CD8-positive, alpha-beta memory T cell (primary cell): ENCODE measurements at regions not wholly inside any gene's neighbourhood (a gene's known extent, or its start where the extent isn't known, plus 50 kb on each side); places are given as distances from the start of the nearest gene placed in this dataset.

Experiments
- CTCF ChIA-PET: fragments of 350-600 bp; sonication (Branson Sonifier 250); formaldehyde crosslinking; loops from one replicate; lab custom pipeline; 2021; ENCODE audit warnings: antibody characterized with exemption; lab: Charles Lee
- POLR2A ChIA-PET: fragments of 350-600 bp; sonication (Branson Sonifier 250); formaldehyde crosslinking; loops from one replicate; lab custom pipeline; 2021; ENCODE audit warnings: antibody characterized with exemption; lab: Charles Lee
- DNase-seq, 5 donors: peaks; one replicate each; pipeline versions ENCODE4 v3.0.0 to v3.0.0-alpha.2; 2020 to 2022; ENCODE audit warnings: mixed read lengths in 1 of 5
- H3K27ac ChIP-seq: one replicate; pipeline ENCODE4 v1.7.0; 2013; ENCODE audit warnings: low read depth, mild to moderate bottlenecking, low read length, moderate library complexity
- H3K27me3 ChIP-seq: 2 replicates; pipeline ENCODE4 v1.7.0; 2013; ENCODE audit warnings: low read length, mild to moderate bottlenecking; ENCODE audit not compliant: insufficient read depth, poor library complexity, severe bottlenecking
- H3K36me3 ChIP-seq: 2 replicates; pipeline ENCODE4 v1.7.0; 2013; ENCODE audit warnings: mild to moderate bottlenecking, low read length, moderate library complexity; ENCODE audit not compliant: insufficient read depth
- H3K4me1 ChIP-seq: 2 replicates; pipeline ENCODE4 v1.7.0; 2013; ENCODE audit warnings: mild to moderate bottlenecking, low read length, moderate library complexity; ENCODE audit not compliant: insufficient read depth
- H3K4me3 ChIP-seq: 2 replicates; pipeline ENCODE4 v1.7.0; 2013; ENCODE audit warnings: mild to moderate bottlenecking, low read length
- H3K9me3 ChIP-seq: 2 replicates; pipeline ENCODE4 v1.7.0; 2013; ENCODE audit warnings: mild to moderate bottlenecking, low read length
- H3K27ac Mint-ChIP-seq, 8 donors: one replicate each; pipeline ENCODE4 v1.8.0; 2020 to 2021; ENCODE audit warnings: mixed read lengths in 8 of 8, mild to moderate bottlenecking in 6 of 8, inconsistent platforms in 3 of 8, moderate library complexity in 3 of 8
- H3K27me3 Mint-ChIP-seq, 2 donors: one replicate each; pipeline ENCODE4 v1.8.0; 2020 to 2021; ENCODE audit warnings: mixed read lengths in 2 of 2, mild to moderate bottlenecking in 1 of 2, moderate library complexity in 1 of 2
- H3K36me3 Mint-ChIP-seq, 3 donors: one replicate each; pipeline ENCODE4 v1.8.0; 2020 to 2021; ENCODE audit warnings: mixed read lengths in 3 of 3, inconsistent platforms in 1 of 3, mild to moderate bottlenecking in 1 of 3
- H3K4me1 Mint-ChIP-seq, 3 donors: one replicate each; pipeline ENCODE4 v1.8.0; 2020 to 2021; ENCODE audit warnings: mixed read lengths in 3 of 3, inconsistent platforms in 1 of 3, mild to moderate bottlenecking in 1 of 3
- H3K4me3 Mint-ChIP-seq, 7 donors: one replicate each; pipeline ENCODE4 v1.8.0; 2020 to 2021; ENCODE audit warnings: mixed read lengths in 7 of 7, mild to moderate bottlenecking in 6 of 7, moderate library complexity in 4 of 7, inconsistent platforms in 2 of 7
- H3K9me3 Mint-ChIP-seq, 5 donors: one replicate each; pipeline ENCODE4 v1.8.0; 2020 to 2022; ENCODE audit warnings: mixed read lengths in 5 of 5, mild to moderate bottlenecking in 3 of 5, moderate library complexity in 2 of 5, inconsistent platforms in 1 of 5

- ChIA-PET POLR2A (no interaction called here), CTCF (no interaction called here)
- DNase-seq = no peak
- Mint-ChIP-seq H3K9me3 (no peaks in the 10 kb centered on the region), H3K36me3 (no peaks in the 10 kb centered on the region), H3K4me3 (no peak overlapping the region), H3K27me3 (peaks cover 8 to 17% of the 10 kb centered on the region in 2 donors), H3K4me1 (no peaks in the 10 kb centered on the region), H3K27ac (no peak overlapping the region)
- H3K27ac ChIP-seq = no peak overlapping the region
- H3K27me3 ChIP-seq = no peaks in the 10 kb centered on the region
- H3K4me3 ChIP-seq = no peak overlapping the region
- H3K4me1 ChIP-seq = no peaks in the 10 kb centered on the region
- no peaks in the 10 kb centered on the region for H3K9me3 ChIP-seq
- no peaks in the 10 kb centered on the region for H3K36me3 ChIP-seq
Observed at GRCh38 chr2:45257820-45258219, 248.6 kb upstream of the SIX2 start.

GRCh38 chr2:45256867-45257641 lies 247.8 kb upstream of the SIX2 start:
- CTCF ChIA-PET = interaction anchor here (0.6 kb wide), 1 partner anchor 9 kb away, joined by 3 read pairs; no protein-coding TSS in a partner anchor

DNA sequence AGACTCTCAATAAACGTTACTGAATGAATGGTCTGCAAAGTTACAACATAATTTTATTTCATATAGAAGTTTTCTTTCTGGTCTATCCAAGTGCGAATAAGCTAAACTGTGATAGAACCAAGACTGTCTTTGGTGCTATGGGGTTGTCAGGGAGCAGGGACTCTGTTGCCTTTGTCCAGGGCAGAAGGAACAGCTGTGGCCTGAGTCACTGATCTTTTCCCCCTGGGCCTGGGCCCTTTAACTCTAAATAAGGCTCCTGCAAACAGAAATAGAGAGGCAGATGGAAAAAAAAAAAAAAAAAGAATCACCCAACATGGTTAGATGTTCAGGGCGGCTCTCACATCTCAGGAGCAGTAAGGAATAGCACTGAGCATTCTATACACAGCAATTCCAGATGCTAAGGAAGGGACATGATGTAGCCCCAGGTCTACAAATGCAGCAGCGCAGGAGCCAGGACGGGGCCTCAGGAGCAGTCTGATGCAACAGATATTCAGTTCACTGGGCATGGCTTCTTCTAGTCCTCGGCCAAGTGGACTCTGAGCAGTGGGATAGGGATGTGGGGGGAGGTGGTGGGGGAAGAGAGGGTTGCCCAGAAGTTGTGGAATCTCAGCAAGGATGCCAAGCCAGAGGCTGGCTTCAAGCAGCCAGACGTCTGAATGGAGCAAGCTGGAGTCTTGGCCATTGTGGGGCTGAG lies 247.1 kb upstream of the SIX2 start:
- no peak for DNase-seq
- no peaks in the 10 kb centered on the region for H3K36me3 Mint-ChIP-seq
- H3K27me3 ChIP-seq = no peaks in the 10 kb centered on the region
- no peaks in the 10 kb centered on the region for H3K36me3 ChIP-seq
- no peaks in the 10 kb centered on the region for H3K4me1 Mint-ChIP-seq
- peaks cover 3 to 9% of the 10 kb centered on the region in 2 donors for H3K27me3 Mint-ChIP-seq
- H3K27ac ChIP-seq = no peak overlapping the region
- no peaks in the 10 kb centered on the region for H3K9me3 ChIP-seq
- H3K9me3 Mint-ChIP-seq = no peaks in the 10 kb centered on the region
- H3K27ac Mint-ChIP-seq = no peak overlapping the region
- no peaks in the 10 kb centered on the region for H3K4me1 ChIP-seq
- ChIA-PET CTCF (interaction anchor here (0.6 kb wide), 1 partner anchor 8 kb away, joined by 3 read pairs; no protein-coding TSS in a partner anchor), POLR2A (no interaction called here)
- H3K4me3 ChIP-seq = no peak overlapping the region
- H3K4me3 Mint-ChIP-seq = no peak overlapping the region

More at GRCh38 chr2:45256867-45257641, 247.8 kb upstream of the SIX2 start:
- H3K4me3 Mint-ChIP-seq = no peak overlapping the region
- H3K27me3 Mint-ChIP-seq = peaks cover 4 to 16% of the 10 kb centered on the region in 2 donors
- H3K4me1 Mint-ChIP-seq = no peaks in the 10 kb centered on the region
- H3K9me3 Mint-ChIP-seq = no peaks in the 10 kb centered on the region
- no peaks in the 10 kb centered on the region for H3K4me1 ChIP-seq
- no peaks in the 10 kb centered on the region for H3K27me3 ChIP-seq
- H3K27ac ChIP-seq = no peak overlapping the region
- H3K4me3 ChIP-seq = no peak overlapping the region
- POLR2A ChIA-PET = no interaction called here
- no peaks in the 10 kb centered on the region for H3K36me3 ChIP-seq
- no peak overlapping the region for H3K27ac Mint-ChIP-seq
- H3K36me3 Mint-ChIP-seq = no peaks in the 10 kb centered on the region
- DNase-seq = no peak
- H3K9me3 ChIP-seq = no peaks in the 10 kb centered on the region

GRCh38 chr2:45255563-45255962 lies 246.3 kb upstream of the SIX2 start:
- Mint-ChIP-seq H3K4me1 (no peaks in the 10 kb centered on the region), H3K27me3 (peaks cover 0 to under 1% of the 10 kb centered on the region in 2 donors), H3K4me3 (no peak overlapping the region), H3K27ac (no peak overlapping the region), H3K36me3 (no peaks in the 10 kb centered on the region), H3K9me3 (no peaks in the 10 kb centered on the region)
- H3K4me3 ChIP-seq = no peak overlapping the region
- H3K9me3 ChIP-seq = no peaks in the 10 kb centered on the region
- no peaks in the 10 kb centered on the region for H3K27me3 ChIP-seq
- CTCF ChIA-PET = no interaction called here
- no peaks in the 10 kb centered on the region for H3K36me3 ChIP-seq
- no peaks in the 10 kb centered on the region for H3K4me1 ChIP-seq
- no peak for DNase-seq
- H3K27ac ChIP-seq = no peak overlapping the region
- POLR2A ChIA-PET = no interaction called here

- Histone ChIP-seq H3K27me3 (no peaks in the 10 kb centered on the region), H3K4me3 (no peak overlapping the region), H3K27ac (no peak overlapping the region), H3K9me3 (no peaks in the 10 kb centered on the region), H3K36me3 (no peaks in the 10 kb centered on the region), H3K4me1 (no peaks in the 10 kb centered on the region)
- ChIA-PET POLR2A (no interaction called here), CTCF (no interaction called here)
- H3K27me3 Mint-ChIP-seq = peaks cover 0 to 6% of the 10 kb centered on the region in 2 donors
- no peaks in the 10 kb centered on the region for H3K9me3 Mint-ChIP-seq
- no peak for DNase-seq
- H3K27ac Mint-ChIP-seq = no peak overlapping the region
- no peak overlapping the region for H3K4me3 Mint-ChIP-seq
- no peaks in the 10 kb centered on the region for H3K4me1 Mint-ChIP-seq
- no peaks in the 10 kb centered on the region for H3K36me3 Mint-ChIP-seq
Observed at GRCh38 chr2:45254025-45254424, 244.8 kb upstream of the SIX2 start.

- H3K9me3 Mint-ChIP-seq = no peaks in the 10 kb centered on the region
- Histone ChIP-seq H3K4me3 (no peak overlapping the region), H3K9me3 (no peaks in the 10 kb centered on the region), H3K4me1 (no peaks in the 10 kb centered on the region), H3K36me3 (no peaks in the 10 kb centered on the region), H3K27ac (no peak overlapping the region), H3K27me3 (no peaks in the 10 kb centered on the region)
- H3K27me3 Mint-ChIP-seq = peaks cover 0 to 12% of the 10 kb centered on the region in 2 donors
- H3K4me1 Mint-ChIP-seq = no peaks in the 10 kb centered on the region
- ChIA-PET CTCF (no interaction called here), POLR2A (no interaction called here)
- H3K27ac Mint-ChIP-seq = no peak overlapping the region
- no peaks in the 10 kb centered on the region for H3K36me3 Mint-ChIP-seq
- no peak overlapping the region for H3K4me3 Mint-ChIP-seq
- DNase-seq = no peak
Observed at GRCh38 chr2:45253151-45253550, 243.9 kb upstream of the SIX2 start.

DNA sequence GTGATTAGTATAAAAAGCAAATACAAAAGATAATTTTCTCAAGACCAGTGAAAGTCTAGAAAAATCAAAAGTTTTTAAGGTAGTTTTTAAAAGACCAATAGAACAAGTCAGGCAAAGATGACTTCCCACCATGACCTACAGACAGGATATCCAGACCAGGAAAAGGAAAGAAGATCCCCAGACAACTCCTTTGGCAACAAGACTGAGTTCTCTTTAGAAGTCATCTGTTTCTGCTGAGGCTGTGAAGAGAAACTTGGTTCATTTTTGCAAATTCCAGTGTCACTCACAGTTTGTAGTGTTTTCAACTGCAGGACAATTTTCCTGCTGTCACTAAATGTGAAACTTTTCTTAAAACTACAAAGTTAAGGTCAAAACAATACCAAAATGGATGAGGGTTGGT lies 240.9 kb upstream of the SIX2 start:
- Histone ChIP-seq H3K36me3 (no peaks in the 10 kb centered on the region), H3K4me3 (no peak overlapping the region), H3K27me3 (no peaks in the 10 kb centered on the region), H3K4me1 (no peaks in the 10 kb centered on the region), H3K27ac (no peak overlapping the region), H3K9me3 (no peaks in the 10 kb centered on the region)
- H3K27ac Mint-ChIP-seq = no peak overlapping the region
- peaks cover 1 to 16% of the 10 kb centered on the region in 2 donors for H3K27me3 Mint-ChIP-seq
- H3K36me3 Mint-ChIP-seq = no peaks in the 10 kb centered on the region
- ChIA-PET CTCF (no interaction called here), POLR2A (no interaction called here)
- peaks cover 0 to 3% (median 0%) of the 10 kb centered on the region in 5 donors for H3K9me3 Mint-ChIP-seq
- no peak overlapping the region for H3K4me3 Mint-ChIP-seq
- no peaks in the 10 kb centered on the region for H3K4me1 Mint-ChIP-seq
- no peak for DNase-seq

- Mint-ChIP-seq H3K9me3 (peaks cover 0 to 3% (median 0%) of the 10 kb centered on the region in 5 donors), H3K27ac (no peak overlapping the region), H3K4me1 (no peaks in the 10 kb centered on the region), H3K4me3 (no peak overlapping the region), H3K27me3 (peaks cover 1 to 16% of the 10 kb centered on the region in 2 donors), H3K36me3 (no peaks in the 10 kb centered on the region)
- H3K4me1 ChIP-seq = no peaks in the 10 kb centered on the region
- no peak overlapping the region for H3K4me3 ChIP-seq
- no peaks in the 10 kb centered on the region for H3K9me3 ChIP-seq
- DNase-seq = no peak
- POLR2A ChIA-PET = no interaction called here
- no peaks in the 10 kb centered on the region for H3K27me3 ChIP-seq
- CTCF ChIA-PET = interaction anchor here (0.7 kb wide), 1 partner anchor 9 kb away, joined by 3 read pairs; no protein-coding TSS in a partner anchor
- H3K36me3 ChIP-seq = no peaks in the 10 kb centered on the region
- no peak overlapping the region for H3K27ac ChIP-seq
Observed at GRCh38 chr2:45248214-45248613, 239.0 kb upstream of the SIX2 start.
